GM23338 (cell line): ENCODE measurements at regions not wholly inside any gene's neighbourhood (a gene's known extent, or its start where the extent isn't known, plus 50 kb on each side); places are given as distances from the start of the nearest gene placed in this dataset.

Experiments
- ATAC-seq: fragments of 200-7000 bp; cut with Tn5 transposase; 3 replicates; pipeline ENCODE4 v1.9.1; 2020
- DNase-seq: peaks from one replicate; pipeline ENCODE4 v3.0.0-alpha.2; 2015; ENCODE audit warnings: low spot score
- H2AFZ ChIP-seq: fragments of 200-600 bp; sonication (generic); 2 replicates; pipeline ENCODE4 v1.8.0; 2016; ENCODE audit warnings: antibody characterized with exemption, mild to moderate bottlenecking, moderate library complexity
- H3F3A ChIP-seq: fragments of 200-600 bp; sonication (generic); replicated peaks from 2 replicates; pipeline ENCODE4 v1.8.0; 2017; ENCODE audit warnings: antibody characterized with exemption, mixed run types, low read depth
- H3K27ac ChIP-seq: fragments of 200-600 bp; sonication (generic); 2 replicates; pipeline ENCODE4 v1.6.1; 2016; ENCODE audit warnings: low read depth
- H3K27me3 ChIP-seq: fragments of 200-600 bp; sonication (generic); 2 replicates; pipeline ENCODE4 v1.8.0; 2016; ENCODE audit warnings: mild to moderate bottlenecking, mixed run types, moderate library complexity; ENCODE audit not compliant: insufficient read depth
- H3K36me3 ChIP-seq: fragments of 200-600 bp; sonication (generic); 2 replicates; pipeline ENCODE4 v1.8.0; 2016; ENCODE audit warnings: mild to moderate bottlenecking; ENCODE audit not compliant: insufficient read depth
- H3K4me1 ChIP-seq: fragments of 200-600 bp; sonication (generic); 2 replicates; pipeline ENCODE4 v1.8.0; 2016; ENCODE audit warnings: mild to moderate bottlenecking, moderate library complexity; ENCODE audit not compliant: insufficient read depth
- H3K4me2 ChIP-seq: fragments of 200-600 bp; sonication (generic); 2 replicates; pipeline ENCODE4 v1.7.1; 2017; ENCODE audit warnings: mixed run types
- H3K4me3 ChIP-seq: fragments of 200-600 bp; sonication (generic); 2 replicates; pipeline ENCODE4 v1.6.1; 2016; ENCODE audit warnings: mixed run types
- H3K79me2 ChIP-seq: fragments of 200-600 bp; sonication (generic); replicated peaks from 2 replicates; pipeline ENCODE4 v1.8.0; 2017; ENCODE audit warnings: mild to moderate bottlenecking; ENCODE audit not compliant: insufficient read depth
- H3K9me2 ChIP-seq: fragments of 200-600 bp; sonication (generic); 2 replicates; pipeline ENCODE4 v1.8.0; 2017; ENCODE audit not compliant: insufficient read depth
- H4K20me1 ChIP-seq: fragments of 200-600 bp; sonication (generic); replicated peaks from 2 replicates; pipeline ENCODE4 v1.8.0; 2017; ENCODE audit warnings: mild to moderate bottlenecking; ENCODE audit not compliant: insufficient read depth
- H3K27ac Mint-ChIP-seq: 2 replicates; pipeline ENCODE4 v1.8.0; 2020; ENCODE audit warnings: inconsistent platforms, mild to moderate bottlenecking, moderate library complexity, mixed read lengths
- H3K27me3 Mint-ChIP-seq: 3 replicates; pipeline ENCODE4 v1.8.0; 2022; ENCODE audit warnings: low read depth, mild to moderate bottlenecking, moderate library complexity, mixed read lengths, inconsistent platforms; ENCODE audit not compliant: insufficient read depth, poor library complexity
- H3K36me3 Mint-ChIP-seq: 3 replicates; pipeline ENCODE4 v1.8.0; 2021; ENCODE audit warnings: low read depth, mild to moderate bottlenecking, inconsistent platforms, moderate library complexity, mixed read lengths
- H3K4me1 Mint-ChIP-seq: 3 replicates; pipeline ENCODE4 v1.8.0; 2020; ENCODE audit warnings: mild to moderate bottlenecking, inconsistent platforms, mixed read lengths
- H3K4me3 Mint-ChIP-seq: 3 replicates; pipeline ENCODE4 v1.8.0; 2021; ENCODE audit warnings: moderate library complexity, mild to moderate bottlenecking, inconsistent platforms, mixed read lengths
- H3K9me3 Mint-ChIP-seq: 3 replicates; pipeline ENCODE4 v1.8.0; 2020; ENCODE audit warnings: moderate library complexity, mild to moderate bottlenecking, inconsistent platforms, mixed read lengths
- CREB1 ChIP-seq: fragments of 250-450 bp; sonication (Bioruptor Pico); IDR thresholded peaks from 2 replicates; pipeline ENCODE4 v1.5.0; 2020; ENCODE audit warnings: low read depth, mild to moderate bottlenecking, moderate library complexity
- CTCF ChIP-seq, 2 experiments: fragments of 200-600 bp in 1 of 2; sonication (generic) in 1 of 2; conservative IDR thresholded peaks; 2 replicates each; pipeline versions ENCODE4 v1.5.1 to v1.6.1; 2016 to 2017; ENCODE audit warnings: antibody characterized with exemption in 2 of 2, low read depth in 2 of 2, mild to moderate bottlenecking in 2 of 2, moderate library complexity in 1 of 2
- ETS1 ChIP-seq: IDR thresholded peaks from 2 replicates; pipeline ENCODE4 v1.6.1; 2016; ENCODE audit warnings: antibody characterized with exemption
- EZH2 ChIP-seq: fragments of 200-600 bp; sonication (generic); IDR thresholded peaks from one replicate; pipeline ENCODE4 v1.8.0; 2017; ENCODE audit warnings: antibody characterized with exemption, mild to moderate bottlenecking, low read depth; ENCODE audit not compliant: unreplicated experiment
- EZH2phosphoT487 ChIP-seq: fragments of 200-600 bp; sonication (generic); IDR thresholded peaks from one replicate; pipeline ENCODE4 v1.8.1; 2018; ENCODE audit warnings: antibody characterized with exemption; ENCODE audit not compliant: unreplicated experiment
- JUNB ChIP-seq: IDR thresholded peaks from one replicate; pipeline ENCODE4 v1.6.1; 2016; ENCODE audit warnings: antibody characterized with exemption; ENCODE audit not compliant: unreplicated experiment
- NANOG ChIP-seq: IDR thresholded peaks from 2 replicates; pipeline ENCODE4 v1.6.1; 2016; ENCODE audit warnings: antibody characterized with exemption, borderline replicate concordance
- POLR2AphosphoS5 ChIP-seq: IDR thresholded peaks from 2 replicates; pipeline ENCODE4 v1.6.1; 2016; ENCODE audit warnings: antibody characterized with exemption, low read depth
- REST ChIP-seq: IDR thresholded peaks from one replicate; pipeline ENCODE4 v1.6.1; 2018; ENCODE audit warnings: antibody characterized with exemption; ENCODE audit not compliant: unreplicated experiment
- STAT1 ChIP-seq: IDR thresholded peaks from one replicate; pipeline ENCODE4 v1.6.1; 2016; ENCODE audit warnings: antibody characterized with exemption; ENCODE audit not compliant: unreplicated experiment
- ZNF114 ChIP-seq: fragments of 250-450 bp; sonication (Bioruptor Pico); IDR thresholded peaks from 2 replicates; pipeline ENCODE4 v1.5.0; 2020; ENCODE audit warnings: mild to moderate bottlenecking, moderate library complexity
- ZNF331 ChIP-seq: fragments of 250-450 bp; sonication (Bioruptor Pico); IDR thresholded peaks from 2 replicates; pipeline ENCODE4 v1.5.0; 2020; ENCODE audit warnings: low read depth, mild to moderate bottlenecking, moderate library complexity

- TF ChIP-seq ETS1: no peak
These were observed 54.1 kb upstream of the RAB6C start (continued) for GRCh38 chr2:129925381-129925780.

- Histone ChIP-seq H4K20me1 (no peaks in the 10 kb centered on the region), H3K27me3 (0 out of 2 replicates have a peak, but pooled peaks cover 4% of the 10 kb centered on the region)
- no peak for ATAC-seq
These were observed 51.8 kb upstream of the RAB6C start for GRCh38 chr2:129927696-129928095.

GRCh38 chr2:129929321-129930290 is 49.9 kb upstream of the RAB6C start:
- H4K20me1 ChIP-seq: no peaks in the 10 kb centered on the region
- H3K4me1 Mint-ChIP-seq: peaks cover 11% of the 10 kb centered on the region
- H3K4me1 ChIP-seq: no peaks in the 10 kb centered on the region
- peaks cover 17% of the 10 kb centered on the region for H3K27me3 Mint-ChIP-seq
- no peaks in the 10 kb centered on the region; the same call in 2 of the 3 replicates for H3K36me3 Mint-ChIP-seq
- no peaks in the 10 kb centered on the region for H3K79me2 ChIP-seq
- H3K36me3 ChIP-seq: no peaks in the 10 kb centered on the region
- no peaks in the 10 kb centered on the region for H3F3A ChIP-seq
- no peak overlapping the region for H3K4me3 ChIP-seq
- no peaks in the 10 kb centered on the region for H3K9me2 ChIP-seq
- no peak overlapping the region for H3K4me3 Mint-ChIP-seq
- H3K27me3 ChIP-seq: peaks cover 13% of the 10 kb centered on the region
- no peak for DNase-seq
- no peak overlapping the region for H3K27ac ChIP-seq
- no peak overlapping the region for H3K27ac Mint-ChIP-seq
- no peaks in the 10 kb centered on the region for H3K9me3 Mint-ChIP-seq
- H2AFZ ChIP-seq: no peak overlapping the region
- ATAC-seq: no peak
- H3K4me2 ChIP-seq: no peak overlapping the region
- TF ChIP-seq POLR2AphosphoS5 (no peak), REST (no peak), ZNF331 (CRISPR knock-in tag) (no peak), STAT1 (no peak), EZH2 (no peak), EZH2phosphoT487 (no peak), NANOG (no peak), CREB1 (CRISPR knock-in tag) (no peak), CTCF (conservative IDR thresholded peaks at IDR 0.05; ENCODE audit: low read depth in 2 of 2) (no peak), ZNF114 (no peak), JUNB (no peak)

More at GRCh38 chr2:129927696-129928095, 51.8 kb upstream of the RAB6C start:
- Histone ChIP-seq H3K27ac (no peak overlapping the region), H2AFZ (no peak overlapping the region), H3K4me1 (no peaks in the 10 kb centered on the region), H3K9me2 (no peaks in the 10 kb centered on the region), H3K4me2 (no peak overlapping the region), H3K4me3 (no peak overlapping the region), H3K36me3 (no peaks in the 10 kb centered on the region), H3F3A (no peaks in the 10 kb centered on the region), H3K79me2 (no peaks in the 10 kb centered on the region)
- no peak overlapping the region for H3K27ac Mint-ChIP-seq
- peaks cover 21% of the 10 kb centered on the region for H3K27me3 Mint-ChIP-seq
- no peak for TF ChIP-seq CREB1 (CRISPR knock-in tag)
- H3K36me3 Mint-ChIP-seq: no peaks in the 10 kb centered on the region
- H3K4me3 Mint-ChIP-seq: no peak overlapping the region
- H3K9me3 Mint-ChIP-seq: no peaks in the 10 kb centered on the region
- H3K4me1 Mint-ChIP-seq: peaks cover 9% of the 10 kb centered on the region
- DNase-seq: no peak
